H1 (cell line): ENCODE measurements at regions not wholly inside any gene's neighbourhood (a gene's known extent, or its start where the extent isn't known, plus 50 kb on each side); places are given as distances from the start of the nearest gene placed in this dataset.

ENCODE experiments used
- FOSL1 ChIP-seq: IDR thresholded peaks from 2 replicates; pipeline ENCODE4 v1.6.1; 2011; ENCODE audit warnings: mild to moderate bottlenecking, low read depth, low read length, moderate library complexity; ENCODE audit not compliant: insufficient read depth
- GABPA ChIP-seq: IDR thresholded peaks from 2 replicates; pipeline ENCODE4 v1.6.1; 2011; ENCODE audit warnings: mild to moderate bottlenecking, low read length, moderate library complexity, borderline replicate concordance; ENCODE audit not compliant: insufficient read depth
- KDM4A ChIP-seq: IDR thresholded peaks from one replicate; pipeline ENCODE4 v1.7.1; 2012; ENCODE audit warnings: low read depth, mild to moderate bottlenecking, moderate library complexity, low read length, inconsistent platforms; ENCODE audit not compliant: severe bottlenecking
- RBBP5 ChIP-seq: IDR thresholded peaks from 2 replicates; pipeline ENCODE4 v1.7.1; 2012; ENCODE audit warnings: low read depth, mild to moderate bottlenecking, inconsistent platforms, low read length, moderate library complexity, borderline replicate concordance
- TCF12 ChIP-seq: IDR thresholded peaks from 2 replicates; pipeline ENCODE4 v1.6.1; 2011; ENCODE audit warnings: low read depth, mild to moderate bottlenecking, low read length
- TF ChIP-seq, protein P1 (sequence below): IDR thresholded peaks from 2 replicates; pipeline ENCODE4 v1.6.1; 2011; ENCODE audit warnings: low read length, improper control_type of control experiment

DNA sequence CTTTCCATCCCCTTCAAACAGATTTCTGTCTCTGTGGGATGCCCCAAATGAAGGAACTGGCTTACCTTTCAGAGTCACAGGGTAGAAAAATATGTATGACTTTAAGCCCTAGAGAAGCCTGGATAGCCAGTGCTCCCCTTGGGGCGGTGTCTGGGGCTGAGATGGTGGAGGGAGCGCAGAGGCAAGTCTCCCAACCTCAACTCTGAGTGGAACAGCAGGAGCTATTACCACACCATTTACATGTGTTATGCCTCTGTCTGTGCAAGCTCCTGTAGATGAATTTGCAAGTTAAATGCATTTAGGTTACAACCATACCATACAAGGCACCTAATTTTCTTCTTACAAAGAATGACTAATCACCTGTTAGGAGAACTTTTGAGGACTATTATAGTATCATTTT, 50.4 kb upstream of the CLMN start (continued):
- no peak for TF ChIP-seq RBBP5
- TF ChIP-seq FOSL1 = no peak
- no peak for TF ChIP-seq TCF12
- no peak for TF ChIP-seq GABPA
- TF ChIP-seq, protein P1, sequence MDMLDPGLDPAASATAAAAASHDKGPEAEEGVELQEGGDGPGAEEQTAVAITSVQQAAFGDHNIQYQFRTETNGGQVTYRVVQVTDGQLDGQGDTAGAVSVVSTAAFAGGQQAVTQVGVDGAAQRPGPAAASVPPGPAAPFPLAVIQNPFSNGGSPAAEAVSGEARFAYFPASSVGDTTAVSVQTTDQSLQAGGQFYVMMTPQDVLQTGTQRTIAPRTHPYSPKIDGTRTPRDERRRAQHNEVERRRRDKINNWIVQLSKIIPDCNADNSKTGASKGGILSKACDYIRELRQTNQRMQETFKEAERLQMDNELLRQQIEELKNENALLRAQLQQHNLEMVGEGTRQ = no peak
- TF ChIP-seq KDM4A = no peak
